ENCODE measurements at regions not wholly inside any gene's neighbourhood (a gene's known extent, or its start where the extent isn't known, plus 50 kb on each side); places are given as distances from the start of the nearest gene placed in this dataset.
"Not testable (repeated sequence)": the region's sequence is repeated elsewhere in the genome, so short reads cannot be mapped to it uniquely, and the experiment has no call there.

GRCh38 chr7:156590212-156590611 lies 50.4 kb upstream of the RNF32 start:
- DNase-seq (ENCODE audit: low read depth in 2 of 2): no peak

- no peak for DNase-seq (ENCODE audit: low read depth in 2 of 2)
Observed at GRCh38 chr7:156589808-156590207, 50.8 kb upstream of the RNF32 start.

DNA sequence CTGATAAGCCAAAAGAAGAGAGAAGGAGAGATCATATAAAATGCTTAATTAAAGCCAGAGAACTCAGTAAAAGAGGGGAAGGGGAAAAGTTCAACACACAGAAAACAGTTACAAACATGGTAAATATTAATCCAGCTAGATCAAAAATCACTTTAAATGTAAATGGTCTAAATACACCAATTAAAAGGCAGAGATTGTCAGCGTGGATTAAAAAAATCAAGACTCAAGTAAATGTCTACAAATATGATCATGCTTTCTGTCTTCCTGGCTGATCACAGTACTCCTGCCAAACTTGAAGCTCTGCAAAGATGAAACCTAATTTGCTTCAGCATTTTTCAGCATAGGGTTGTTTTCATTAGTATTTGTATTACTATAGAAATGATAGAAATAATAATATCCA lies 54.6 kb upstream of the RNF32 start:
- DNase-seq (ENCODE audit: low read depth in 2 of 2): no peak

DNA sequence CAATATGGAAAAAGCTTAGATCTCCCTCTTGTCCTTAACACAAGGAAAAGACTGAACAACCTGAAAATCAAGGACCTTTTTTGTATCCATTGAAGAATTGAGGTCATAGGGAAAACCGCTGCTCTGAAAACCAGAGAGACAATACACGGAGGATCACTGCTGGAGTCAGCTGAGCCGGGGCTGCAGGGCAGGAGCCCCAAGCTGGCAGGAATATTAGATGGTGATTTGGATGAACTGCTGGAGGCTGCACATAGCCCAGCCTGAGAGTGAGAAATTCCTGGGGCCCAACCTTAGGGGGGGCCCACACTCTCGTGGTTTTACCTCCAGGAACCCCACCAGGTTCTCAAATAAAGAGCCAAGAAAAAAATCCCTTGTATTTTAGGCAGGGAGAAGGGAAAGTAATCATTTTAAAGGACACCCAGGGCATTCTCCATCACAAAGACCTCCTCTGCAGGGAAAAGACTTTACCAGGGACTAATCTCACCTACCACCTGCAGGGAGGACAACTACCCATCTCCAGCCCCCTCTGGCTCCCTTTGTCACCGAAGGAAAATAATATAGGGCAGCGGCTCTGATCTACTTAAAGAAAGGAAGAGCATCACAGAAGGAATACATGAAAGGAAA lies 55.4 kb upstream of the RNF32 start:
- no peak for DNase-seq (ENCODE audit: low read depth in 2 of 2)

DNA sequence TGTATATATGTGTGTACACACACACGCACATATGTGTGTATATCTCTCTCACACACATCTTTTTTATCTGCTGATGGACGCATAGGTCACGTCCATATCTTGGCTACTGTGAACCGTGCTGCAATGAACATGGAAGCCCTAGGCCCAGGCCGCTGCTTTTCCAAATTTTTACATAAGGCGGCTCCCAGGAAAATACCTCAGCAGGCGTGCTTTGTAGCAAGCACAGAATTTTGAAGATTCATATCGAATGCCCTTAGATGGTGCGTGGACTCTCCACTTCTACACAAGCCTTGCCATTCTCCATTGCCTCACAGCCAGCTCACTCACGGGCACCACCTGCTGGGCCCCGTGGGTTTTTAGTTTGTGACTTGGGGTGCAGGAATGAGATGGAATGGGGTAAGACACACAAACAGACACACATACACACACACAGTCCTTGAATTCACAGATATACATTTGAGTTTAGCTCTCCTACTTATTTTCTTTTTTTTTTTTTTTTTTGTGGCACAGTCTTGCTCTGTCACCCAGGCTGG lies 57.9 kb upstream of the RNF32 start:
- no peak for DNase-seq (ENCODE audit: low read depth in 2 of 2)

DNA sequence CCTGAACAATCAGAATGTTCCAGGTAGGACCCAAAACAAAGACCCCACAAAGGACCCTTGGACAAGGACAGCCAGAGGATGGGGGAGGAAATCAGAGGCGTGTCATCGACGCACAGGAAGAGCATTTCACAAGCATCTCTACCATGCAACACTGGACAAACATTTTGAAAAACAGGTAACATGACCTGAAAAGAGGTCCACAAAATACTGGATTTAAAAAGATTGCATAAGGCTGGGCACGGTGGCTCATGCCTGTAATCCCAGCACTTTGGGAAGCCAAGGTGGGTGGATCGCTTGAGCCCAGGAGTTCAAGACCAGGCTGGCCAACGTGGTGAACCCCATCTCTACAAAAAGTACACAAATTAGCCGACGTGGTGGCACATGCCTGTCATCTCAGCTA lies 60.5 kb upstream of the RNF32 start:
- no peak for DNase-seq (ENCODE audit: low read depth in 2 of 2)

GRCh38 chr7:156579566-156579965 lies 61.0 kb upstream of the RNF32 start:
- DNase-seq (ENCODE audit: low read depth in 2 of 2): no peak

- no peak for DNase-seq (ENCODE audit: low read depth in 2 of 2)
Observed at GRCh38 chr7:156578978-156579430, 61.6 kb upstream of the RNF32 start.

GRCh38 chr7:156578578-156578940 lies 62.0 kb upstream of the RNF32 start:
- no peak for DNase-seq (ENCODE audit: low read depth in 2 of 2)

GRCh38 chr7:156577645-156578577 lies 62.7 kb upstream of the RNF32 start:
- DNase-seq (ENCODE audit: low read depth in 2 of 2): no peak

GRCh38 chr7:156576216-156577058 lies 64.1 kb upstream of the RNF32 start:
- DNase-seq (ENCODE audit: low read depth in 2 of 2): no peak

- DNase-seq (ENCODE audit: low read depth in 2 of 2): no peak
Observed at GRCh38 chr7:156568258-156568657, 72.3 kb upstream of the RNF32 start.

GRCh38 chr7:156566812-156567549 lies 73.6 kb upstream of the RNF32 start:
- no peak for DNase-seq (ENCODE audit: low read depth in 2 of 2)

- DNase-seq (ENCODE audit: low read depth in 2 of 2): not testable (repeated sequence)
Observed at GRCh38 chr7:156565002-156565401, 75.6 kb upstream of the RNF32 start.

GRCh38 chr7:156560696-156561095 lies 79.9 kb upstream of the RNF32 start:
- no peak for DNase-seq (ENCODE audit: low read depth in 2 of 2)

- DNase-seq (ENCODE audit: low read depth in 2 of 2): no peak
Observed at GRCh38 chr7:156560075-156560474, 80.5 kb upstream of the RNF32 start.

DNA sequence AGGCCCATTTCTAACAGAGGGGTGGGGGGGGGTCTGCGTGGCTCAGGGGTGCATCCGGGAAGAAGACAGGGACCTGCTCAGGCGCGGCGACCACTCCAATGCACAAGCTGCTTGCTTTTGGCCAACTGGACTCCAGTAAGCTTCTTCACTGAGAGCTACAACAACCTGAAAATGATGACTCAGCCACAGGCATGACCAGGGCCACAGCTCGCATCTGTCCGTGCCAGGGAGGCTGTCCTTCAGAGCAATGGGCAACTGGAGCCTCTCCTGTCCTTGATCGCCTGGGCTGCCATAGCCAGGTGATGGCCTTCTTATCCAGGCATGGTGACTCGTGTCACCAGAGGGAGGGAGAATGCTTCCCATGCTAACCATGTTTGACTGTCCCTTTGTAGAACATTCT lies 81.6 kb upstream of the RNF32 start:
- no peak for DNase-seq (ENCODE audit: low read depth in 2 of 2)

DNA sequence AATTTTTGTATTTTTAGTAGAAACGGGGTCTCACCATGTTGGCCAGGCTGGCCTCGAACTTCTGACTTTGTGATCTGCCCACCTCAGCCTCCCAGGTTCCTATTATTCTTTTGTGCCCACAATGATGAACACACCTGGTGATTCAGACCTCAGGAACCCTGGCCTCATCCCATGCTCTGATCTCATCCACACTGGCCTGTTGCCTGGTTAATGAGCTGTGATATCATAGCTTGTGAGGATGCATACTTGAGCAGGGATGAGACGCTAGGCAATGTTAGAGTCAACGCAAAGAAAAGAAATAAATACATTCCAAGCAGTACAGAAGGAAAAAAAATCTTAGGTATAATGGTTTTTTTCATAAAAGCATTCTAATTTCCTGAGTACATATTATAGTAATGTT lies 82.4 kb upstream of the RNF32 start:
- no peak for DNase-seq (ENCODE audit: low read depth in 2 of 2)

DNA sequence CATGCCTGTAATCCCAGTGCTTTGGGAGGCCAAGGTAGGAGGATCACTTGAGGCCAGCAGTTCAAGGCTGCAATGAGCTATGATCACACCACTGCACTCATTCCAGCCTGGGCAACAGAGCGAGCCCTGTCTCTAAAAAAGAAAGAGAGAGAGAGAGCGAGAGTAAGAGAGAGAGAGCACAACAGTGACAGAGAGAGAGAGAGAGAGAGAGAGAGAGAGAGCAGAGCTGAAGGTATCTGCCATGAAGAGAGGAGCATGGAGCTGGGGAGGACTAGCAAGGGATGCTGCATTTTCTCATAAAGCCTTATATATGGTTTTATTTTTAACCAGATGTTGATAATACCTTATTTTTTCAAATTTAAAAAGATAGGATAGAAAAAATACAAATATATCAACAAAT lies 84.5 kb upstream of the RNF32 start:
- DNase-seq (ENCODE audit: low read depth in 2 of 2): no peak

- no peak for DNase-seq (ENCODE audit: low read depth in 2 of 2)
Observed at GRCh38 chr7:156554488-156554887, 86.1 kb upstream of the RNF32 start.

DNA sequence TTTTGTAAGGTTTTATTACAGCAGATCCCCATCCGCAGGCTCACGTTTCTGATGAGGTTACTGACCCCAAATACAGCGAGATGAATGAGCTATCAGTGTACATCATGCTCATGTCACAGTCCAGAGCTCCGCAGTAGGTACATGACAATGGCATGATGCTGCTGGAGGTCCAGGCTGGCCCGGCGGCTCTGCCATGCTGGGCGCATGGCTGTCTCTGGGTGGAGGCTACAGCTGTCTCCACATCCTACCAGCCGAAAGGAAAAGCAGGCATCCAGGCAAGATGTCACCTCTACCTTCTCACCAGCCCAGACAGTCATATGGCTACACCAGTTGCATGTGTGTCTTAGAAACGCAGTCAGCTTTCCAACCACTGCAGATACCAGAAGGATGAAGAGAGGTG lies 90.9 kb upstream of the RNF32 start:
- no peak for DNase-seq (ENCODE audit: low read depth in 2 of 2)
